ENCODE measurements at regions not wholly inside any gene's neighbourhood (a gene's known extent, or its start where the extent isn't known, plus 50 kb on each side); places are given as distances from the start of the nearest gene placed in this dataset.

- Histone ChIP-seq H3K4me3 (no peak overlapping the region), H3K27ac (no peak overlapping the region), H3K9me3 (no peaks in the 10 kb centered on the region), H3K36me3 (no peaks in the 10 kb centered on the region), H3K4me1 (no peaks in the 10 kb centered on the region), H3K27me3 (no peaks in the 10 kb centered on the region)
- ATAC-seq (ENCODE audit: low FRiP score in 2 of 2) (no peak), DNase-seq (no peak)
- TF ChIP-seq POLR2AphosphoS5 (IDR thresholded peaks at IDR 0.05) (no peak), POLR2A (IDR thresholded peaks at IDR 0.05) (no peak), EP300 (IDR thresholded peaks at IDR 0.05) (no peak), CTCF (IDR thresholded peaks at IDR 0.05) (no peak)
- 90 to 92% methylated on average over 1 of the region's 1 CpG for WGBS, 2 donors
Observed at GRCh38 chr12:86796550-86796949, 540.4 kb upstream of the MGAT4C start.

GRCh38 chr12:86788661-86789060 is 532.5 kb upstream of the MGAT4C start:
- ATAC-seq (ENCODE audit: low FRiP score in 2 of 2) (no peak), DNase-seq (no peak)
- Histone ChIP-seq H3K27ac (no peak overlapping the region), H3K27me3 (no peaks in the 10 kb centered on the region), H3K4me3 (no peak overlapping the region), H3K4me1 (no peaks in the 10 kb centered on the region), H3K9me3 (no peaks in the 10 kb centered on the region), H3K36me3 (no peaks in the 10 kb centered on the region)
- TF ChIP-seq CTCF (IDR thresholded peaks at IDR 0.05) (no peak), EP300 (IDR thresholded peaks at IDR 0.05) (no peak), POLR2A (IDR thresholded peaks at IDR 0.05) (no peak), POLR2AphosphoS5 (IDR thresholded peaks at IDR 0.05) (no peak)

- ATAC-seq (ENCODE audit: low FRiP score in 2 of 2) (no peak), DNase-seq (no peak)
- no peaks in the 10 kb centered on the region for H3K4me1 ChIP-seq
- no peaks in the 10 kb centered on the region for H3K9me3 ChIP-seq
- H3K27ac ChIP-seq = no peak overlapping the region
- H3K27me3 ChIP-seq = no peaks in the 10 kb centered on the region
- no peak overlapping the region for H3K4me3 ChIP-seq
- no peaks in the 10 kb centered on the region for H3K36me3 ChIP-seq
- TF ChIP-seq POLR2AphosphoS5 (IDR thresholded peaks at IDR 0.05) = no peak
- TF ChIP-seq EP300 (IDR thresholded peaks at IDR 0.05) = no peak
- TF ChIP-seq CTCF (IDR thresholded peaks at IDR 0.05) = no peak
- no peak for TF ChIP-seq POLR2A (IDR thresholded peaks at IDR 0.05)
Observed at GRCh38 chr12:86787419-86787818, 531.2 kb upstream of the MGAT4C start.

- TF ChIP-seq EP300 (IDR thresholded peaks at IDR 0.05) (no peak), POLR2AphosphoS5 (IDR thresholded peaks at IDR 0.05) (no peak), CTCF (IDR thresholded peaks at IDR 0.05) (no peak), POLR2A (IDR thresholded peaks at IDR 0.05) (no peak)
- Histone ChIP-seq H3K9me3 (no peaks in the 10 kb centered on the region), H3K27me3 (no peaks in the 10 kb centered on the region), H3K27ac (no peak overlapping the region), H3K36me3 (no peaks in the 10 kb centered on the region), H3K4me1 (no peaks in the 10 kb centered on the region), H3K4me3 (no peak overlapping the region)
- 68 to 80% methylated on average over 2 of the region's 2 CpGs for WGBS, 2 donors
- DNase-seq (no peak), ATAC-seq (ENCODE audit: low FRiP score in 2 of 2) (no peak)
Observed at GRCh38 chr12:86777325-86777724, 521.1 kb upstream of the MGAT4C start.

GRCh38 chr12:86774841-86775388 is 518.7 kb upstream of the MGAT4C start:
- ATAC-seq (ENCODE audit: low FRiP score in 2 of 2) (no peak), DNase-seq (no peak)
- Histone ChIP-seq H3K9me3 (no peaks in the 10 kb centered on the region), H3K4me3 (no peak overlapping the region), H3K36me3 (no peaks in the 10 kb centered on the region), H3K4me1 (no peaks in the 10 kb centered on the region), H3K27me3 (no peaks in the 10 kb centered on the region), H3K27ac (no peak overlapping the region)
- TF ChIP-seq CTCF (IDR thresholded peaks at IDR 0.05) (no peak), EP300 (IDR thresholded peaks at IDR 0.05) (no peak), POLR2A (IDR thresholded peaks at IDR 0.05) (no peak), POLR2AphosphoS5 (IDR thresholded peaks at IDR 0.05) (no peak)
- WGBS, 2 donors = 83 to 89% methylated on average over 1 of the region's 1 CpG

All from upper lobe of left lung (tissue), 6 donors.